ENCODE measurements at regions not wholly inside any gene's neighbourhood (a gene's known extent, or its start where the extent isn't known, plus 50 kb on each side); places are given as distances from the start of the nearest gene placed in this dataset.
A peak's percentile ranks its signal among the peaks of the same experiment; 100 is the strongest.
"Not testable (repeated sequence)": the region's sequence is repeated elsewhere in the genome, so short reads cannot be mapped to it uniquely, and the experiment has no call there.

DNA sequence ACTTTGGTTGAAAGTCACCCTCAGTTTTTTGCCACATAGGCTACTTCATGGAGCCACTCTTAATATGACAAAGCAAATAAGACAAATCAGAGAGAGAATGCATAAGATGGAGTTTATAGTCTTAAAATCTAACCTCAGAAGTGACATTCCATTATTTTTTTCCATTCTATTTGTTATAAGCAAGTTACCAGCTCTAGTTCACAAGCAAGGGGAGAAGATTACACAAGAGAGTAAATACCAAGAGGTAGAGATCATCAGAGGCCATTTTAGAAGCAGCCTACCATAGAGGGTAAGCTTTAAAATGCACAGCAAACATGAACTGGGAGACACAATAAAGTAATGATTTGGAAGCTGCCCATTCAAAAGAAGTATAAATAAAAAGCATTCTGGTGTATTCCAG is 651.3 kb upstream of the MEF2C start:
- no peak for DNase-seq

DNA sequence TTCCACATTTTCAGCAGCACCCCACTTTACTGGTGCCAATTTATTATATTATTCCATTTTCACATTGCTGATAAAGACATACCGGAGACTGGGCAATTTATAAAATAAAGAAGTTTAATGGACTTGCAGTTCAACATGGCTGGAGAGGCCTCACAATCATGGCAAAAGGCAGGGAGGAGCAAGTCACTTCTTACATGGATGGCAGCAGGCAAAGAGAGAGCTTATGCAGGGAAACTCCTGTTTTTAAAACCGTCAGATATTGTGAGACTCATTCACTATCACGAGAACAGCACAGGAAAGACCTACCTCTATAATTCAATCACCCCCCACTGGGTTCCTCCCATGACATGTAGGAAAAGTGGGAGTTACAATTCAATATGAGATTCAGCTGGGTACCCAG is 641.8 kb upstream of the MEF2C start:
- DNase-seq, result no peak

DNA sequence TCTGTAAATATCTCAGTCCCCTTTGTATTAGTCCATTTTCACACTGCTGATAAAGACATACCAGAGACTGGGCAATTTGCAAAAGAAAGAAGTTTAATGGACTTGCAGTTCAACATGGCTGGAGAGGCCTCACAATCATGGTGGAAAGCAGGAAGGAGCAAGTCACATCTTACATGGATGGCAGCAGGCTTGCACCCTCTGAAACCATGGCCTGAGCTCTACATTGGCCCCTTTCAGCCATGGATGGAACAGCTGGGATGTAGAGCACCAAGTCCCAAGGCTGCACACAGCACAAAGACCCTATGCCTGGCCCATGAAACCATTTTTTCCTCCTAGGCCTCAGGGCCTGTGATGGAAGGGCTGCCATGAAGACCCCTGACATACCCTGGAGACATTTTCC is 640.9 kb upstream of the MEF2C start:
- not testable (repeated sequence) for DNase-seq

DNA sequence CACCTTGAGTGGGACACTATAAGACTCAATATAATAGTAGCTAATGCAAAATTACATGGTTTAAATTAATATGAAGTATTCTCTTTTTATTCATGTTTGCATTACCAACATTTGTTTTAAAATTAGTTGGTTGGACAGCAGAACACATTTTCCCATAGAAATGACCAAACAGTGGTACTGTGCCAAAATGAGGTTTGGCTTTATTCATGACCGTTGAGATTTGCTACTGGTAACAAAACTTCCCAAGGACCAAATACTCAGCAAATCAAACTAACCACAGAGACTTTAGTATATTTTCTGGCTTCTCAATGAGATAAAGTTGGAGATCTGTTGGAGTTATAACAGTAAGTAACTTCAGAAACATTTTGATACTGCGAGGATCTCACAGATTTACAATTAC is 637.8 kb upstream of the MEF2C start:
- no peak for DNase-seq

DNA sequence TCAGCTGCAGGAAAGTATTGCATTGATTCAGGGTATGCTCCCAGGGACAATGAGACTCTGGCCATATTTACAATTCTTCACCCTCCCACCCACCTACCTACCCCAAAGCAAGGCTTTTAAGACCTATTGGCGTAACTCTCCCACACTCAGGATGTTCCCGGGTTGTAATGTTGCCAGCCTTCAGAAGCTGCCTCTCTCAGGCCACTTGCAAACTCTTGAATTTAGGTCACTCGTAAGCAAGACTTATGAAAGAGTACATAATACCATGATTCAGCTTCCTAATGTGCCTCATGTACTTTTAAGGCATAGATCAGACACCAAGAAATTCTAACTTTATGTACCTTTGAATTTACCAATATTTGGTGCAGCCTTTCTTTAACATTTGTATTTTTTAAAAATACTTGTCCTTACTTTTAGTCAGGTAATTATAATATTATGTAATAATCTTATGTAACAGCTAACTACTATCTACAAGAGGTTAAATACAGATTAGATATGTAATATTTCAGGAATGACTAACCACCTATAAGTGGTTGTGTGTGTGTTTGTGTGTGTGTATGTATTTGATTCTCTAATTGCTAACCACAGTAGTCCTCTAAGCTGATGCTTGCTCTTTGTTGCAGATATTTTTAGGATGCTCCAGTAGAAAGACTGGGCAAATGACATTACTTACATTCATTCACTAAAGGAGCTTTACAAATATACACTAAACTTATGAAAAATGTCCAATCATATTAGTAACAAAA is 630.5 kb upstream of the MEF2C start:
- no peak for DNase-seq

DNA sequence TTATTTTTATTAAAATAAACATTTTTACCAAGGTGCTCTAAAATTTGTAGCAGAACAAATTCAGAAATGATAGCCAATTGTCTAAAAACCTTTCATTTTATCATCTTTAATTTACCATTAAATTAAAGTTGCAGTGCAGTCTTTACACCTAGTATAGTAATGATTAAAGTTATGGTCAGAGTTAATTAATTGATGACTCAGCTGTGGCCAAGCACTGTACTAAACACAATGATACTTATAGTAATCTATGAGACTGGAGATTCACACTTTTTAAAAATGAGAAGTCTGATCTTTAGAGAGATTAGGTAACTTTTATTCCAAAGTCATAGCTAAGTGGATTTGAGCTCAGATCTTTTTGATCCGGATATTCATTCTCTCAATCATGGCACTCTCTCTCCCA is 621.1 kb upstream of the MEF2C start:
- no peak for DNase-seq

DNA sequence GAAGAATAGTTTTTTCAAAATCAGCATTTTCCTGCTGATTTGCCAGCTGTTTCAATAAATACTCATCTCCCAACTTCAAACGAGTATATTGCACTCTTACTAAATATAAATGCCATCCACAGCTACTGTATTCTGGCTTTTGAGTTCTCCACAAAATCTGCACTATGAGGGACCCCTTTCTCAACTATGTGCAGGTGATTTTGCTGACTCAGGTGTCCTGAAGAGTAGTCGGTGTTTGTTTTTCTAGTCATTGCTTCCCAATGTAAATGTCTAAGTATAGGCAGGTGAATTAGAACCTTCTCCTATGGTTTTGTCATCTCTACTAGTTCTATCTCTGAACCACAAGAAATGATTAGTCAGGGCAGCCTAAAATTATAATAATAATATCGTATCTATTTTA is 616.8 kb upstream of the MEF2C start:
- DNase-seq, result no peak

DNA sequence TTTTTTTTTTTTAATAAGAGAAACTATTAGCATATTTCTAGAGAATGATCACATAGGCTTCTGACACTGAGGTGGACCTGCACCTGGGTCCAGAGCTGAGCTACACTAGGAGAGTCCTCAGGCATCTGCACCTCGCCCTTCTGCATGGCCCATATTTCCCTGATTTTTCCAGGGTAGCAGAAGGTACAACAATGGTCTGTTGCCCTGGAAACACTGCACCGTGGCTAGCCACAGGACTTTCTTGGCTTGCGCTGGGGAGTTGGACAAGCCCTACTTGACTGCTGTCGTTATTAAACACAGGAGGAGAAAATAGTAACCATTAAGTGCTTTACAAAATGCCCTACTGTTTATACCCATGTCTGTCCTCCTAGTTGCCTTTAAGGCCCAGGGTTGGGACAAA is 615.7 kb upstream of the MEF2C start:
- peak; percentile 18 for DNase-seq

DNA sequence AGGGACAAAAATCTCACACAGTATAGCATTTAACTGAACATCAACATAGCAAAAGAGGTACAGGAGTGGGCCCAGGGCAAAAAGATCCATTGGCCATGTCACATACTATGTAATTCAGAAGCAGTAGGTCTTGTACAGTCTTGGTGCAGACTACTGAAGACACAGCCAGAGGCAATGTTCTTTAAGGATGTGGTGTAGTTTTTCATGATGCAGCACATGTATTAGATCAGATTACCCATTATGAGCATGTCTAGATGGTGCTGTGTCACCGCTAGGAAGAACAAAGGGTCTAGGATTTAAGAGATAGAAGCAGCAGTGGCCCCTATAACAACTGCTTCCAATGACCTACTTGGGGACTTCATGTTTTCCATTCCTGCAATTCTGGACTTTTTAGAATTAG is 610.4 kb upstream of the MEF2C start:
- no peak for DNase-seq

DNA sequence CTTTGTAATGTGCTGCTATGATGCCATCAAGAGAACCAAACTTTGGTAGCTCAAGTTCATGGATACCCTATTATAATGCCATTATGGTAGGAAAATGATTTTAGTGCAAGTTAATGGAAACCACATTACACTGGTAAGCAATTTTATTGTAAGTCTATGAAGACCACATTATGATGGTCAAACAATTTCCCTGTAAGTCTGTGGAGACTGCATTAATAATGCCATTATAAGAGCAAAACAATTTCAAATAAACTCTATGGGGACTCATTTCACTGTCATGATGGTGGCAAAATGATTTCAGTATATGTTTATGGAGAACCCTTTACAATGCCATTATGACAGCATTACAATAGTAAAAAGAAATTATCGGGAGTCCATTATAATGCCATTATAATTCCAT is 602.0 kb upstream of the MEF2C start:
- DNase-seq, result no peak

DNA sequence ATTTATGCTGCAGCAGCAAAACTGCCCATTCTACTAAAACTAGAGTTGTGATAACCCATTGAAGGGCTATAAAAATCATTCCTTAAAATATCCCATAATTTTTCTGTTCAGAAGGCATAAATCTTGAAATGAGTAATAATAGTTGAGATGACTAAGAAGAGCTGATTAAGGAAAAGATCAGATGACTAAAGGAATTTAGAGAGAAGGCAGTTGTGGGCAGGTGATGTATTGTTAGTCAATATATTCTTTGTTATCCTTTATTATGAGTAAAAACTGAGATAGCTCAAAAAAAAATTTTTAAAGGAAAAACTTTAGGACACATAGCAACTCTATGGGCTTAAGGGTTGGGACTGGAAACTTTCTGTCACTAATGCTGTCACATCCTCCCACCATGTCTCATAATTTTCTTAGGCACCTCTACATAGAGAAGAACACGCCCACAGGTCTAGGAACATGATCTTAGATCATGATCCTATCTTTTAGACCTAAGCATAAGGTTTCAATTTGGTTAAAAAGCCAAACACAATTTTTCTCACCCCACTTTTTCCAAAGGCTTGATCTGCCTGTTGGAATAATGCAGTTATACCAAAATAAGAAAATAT is 597.5 kb upstream of the MEF2C start:
- no peak for DNase-seq

DNA sequence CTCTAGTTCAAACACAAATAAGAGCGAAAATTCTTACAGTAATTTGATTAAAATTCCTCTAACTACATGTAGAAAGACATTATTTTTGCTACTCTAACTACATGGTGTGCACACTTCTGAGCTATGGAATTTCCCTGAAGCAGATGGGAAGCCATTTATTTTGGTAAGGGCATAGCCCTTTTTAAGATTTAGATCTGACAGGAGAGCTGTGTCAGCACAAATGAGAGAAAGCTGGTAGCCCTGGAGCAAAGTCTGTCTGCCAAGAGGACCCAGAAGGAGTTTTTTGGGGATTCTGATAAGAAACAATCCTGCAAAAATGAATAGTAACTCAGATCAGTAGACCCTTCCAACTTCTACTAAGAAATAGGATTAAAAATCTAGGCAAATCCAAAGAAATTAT is 595.9 kb upstream of the MEF2C start:
- no peak for DNase-seq

DNA sequence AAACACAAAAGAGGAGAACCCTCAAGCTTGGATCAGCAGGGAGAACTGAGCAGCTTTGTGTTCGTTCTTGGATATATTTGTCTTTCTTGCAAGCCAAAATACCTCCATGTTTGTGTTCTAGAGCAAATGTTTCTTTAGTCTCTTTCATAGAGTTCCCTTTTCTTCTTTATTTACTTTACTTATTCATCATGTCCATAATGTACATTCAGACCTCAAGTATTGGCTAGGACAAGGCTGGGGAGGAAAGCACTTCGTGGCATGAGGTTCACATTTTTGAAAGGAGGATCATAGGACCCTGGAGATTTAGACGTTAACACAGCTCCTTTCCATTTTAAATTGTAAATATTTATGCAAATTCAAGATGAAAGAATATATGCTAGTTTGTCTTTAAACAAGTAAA is 590.2 kb upstream of the MEF2C start:
- no peak for DNase-seq

DNA sequence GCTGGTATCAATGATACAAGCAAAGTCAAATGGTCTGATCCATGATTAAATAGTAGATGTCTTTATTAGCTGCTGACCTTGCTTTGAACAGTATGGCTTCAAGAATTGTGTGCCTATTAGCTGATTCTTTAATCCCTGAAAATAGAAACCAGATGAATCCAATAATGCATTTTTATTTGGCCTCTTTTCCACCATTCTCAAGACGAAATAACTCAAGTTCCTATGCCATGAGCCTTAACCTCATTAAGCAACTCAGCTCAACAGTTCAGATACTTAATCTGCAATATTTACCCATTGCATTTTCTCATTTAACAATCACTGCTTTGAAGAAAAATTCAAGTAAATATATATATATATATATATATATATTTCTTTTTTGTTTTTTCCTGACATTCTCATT is 588.6 kb upstream of the MEF2C start:
- DNase-seq, result no peak

DNA sequence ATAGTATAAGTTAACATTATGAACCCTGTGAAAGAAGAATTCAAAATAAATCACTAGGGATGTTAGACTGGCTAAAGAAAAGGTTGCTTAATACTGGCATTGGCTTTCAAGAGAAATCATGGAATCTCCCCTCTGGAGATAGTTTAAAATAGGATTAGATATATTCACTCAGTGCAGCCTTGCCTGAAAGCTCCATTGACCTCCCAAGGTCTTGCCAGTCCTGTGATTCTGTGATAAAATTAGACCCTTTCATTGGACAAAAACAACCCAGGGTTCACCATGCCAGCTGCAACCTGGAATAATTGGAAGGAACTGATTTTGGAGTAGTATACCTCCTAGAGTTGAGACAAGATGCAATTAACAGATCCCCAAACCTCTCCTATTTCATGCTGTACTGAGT is 588.1 kb upstream of the MEF2C start:
- DNase-seq, result no peak

DNA sequence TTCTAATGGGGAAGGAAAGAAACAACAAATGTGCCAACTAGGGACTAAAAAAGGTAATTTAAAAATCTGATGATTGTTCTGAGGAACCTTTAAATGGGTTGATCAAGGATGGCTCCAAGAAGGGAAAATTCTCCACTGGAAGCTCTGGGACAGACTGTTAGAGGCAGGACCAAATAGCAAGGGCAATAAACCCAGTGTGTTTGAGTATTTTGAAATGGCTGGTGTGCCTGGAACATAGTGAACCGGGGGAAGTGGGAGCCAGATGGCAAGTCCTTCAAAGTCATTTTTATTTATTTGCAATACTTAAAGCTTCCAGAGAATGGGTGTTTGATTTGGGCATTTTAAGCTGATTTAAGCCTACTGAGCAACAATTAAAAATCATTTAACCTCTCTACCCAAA is 587.7 kb upstream of the MEF2C start:
- no peak for DNase-seq

DNA sequence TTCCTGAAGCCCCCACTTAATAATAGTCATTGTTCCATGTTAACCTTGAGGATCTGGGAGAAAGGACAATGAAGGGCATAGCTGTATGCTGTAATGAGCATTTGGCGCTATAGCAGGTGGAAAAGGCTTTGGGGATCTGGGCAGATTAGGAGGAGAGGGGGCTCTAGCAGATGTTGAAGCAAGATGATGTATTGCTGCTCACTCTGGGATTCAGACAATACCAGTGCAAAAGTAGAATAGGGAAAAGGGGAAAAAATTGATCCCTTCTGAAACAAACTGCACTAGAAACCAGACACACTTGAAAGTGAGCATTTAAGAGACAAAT is 575.3 kb upstream of the MEF2C start:
- no peak for DNase-seq

DNA sequence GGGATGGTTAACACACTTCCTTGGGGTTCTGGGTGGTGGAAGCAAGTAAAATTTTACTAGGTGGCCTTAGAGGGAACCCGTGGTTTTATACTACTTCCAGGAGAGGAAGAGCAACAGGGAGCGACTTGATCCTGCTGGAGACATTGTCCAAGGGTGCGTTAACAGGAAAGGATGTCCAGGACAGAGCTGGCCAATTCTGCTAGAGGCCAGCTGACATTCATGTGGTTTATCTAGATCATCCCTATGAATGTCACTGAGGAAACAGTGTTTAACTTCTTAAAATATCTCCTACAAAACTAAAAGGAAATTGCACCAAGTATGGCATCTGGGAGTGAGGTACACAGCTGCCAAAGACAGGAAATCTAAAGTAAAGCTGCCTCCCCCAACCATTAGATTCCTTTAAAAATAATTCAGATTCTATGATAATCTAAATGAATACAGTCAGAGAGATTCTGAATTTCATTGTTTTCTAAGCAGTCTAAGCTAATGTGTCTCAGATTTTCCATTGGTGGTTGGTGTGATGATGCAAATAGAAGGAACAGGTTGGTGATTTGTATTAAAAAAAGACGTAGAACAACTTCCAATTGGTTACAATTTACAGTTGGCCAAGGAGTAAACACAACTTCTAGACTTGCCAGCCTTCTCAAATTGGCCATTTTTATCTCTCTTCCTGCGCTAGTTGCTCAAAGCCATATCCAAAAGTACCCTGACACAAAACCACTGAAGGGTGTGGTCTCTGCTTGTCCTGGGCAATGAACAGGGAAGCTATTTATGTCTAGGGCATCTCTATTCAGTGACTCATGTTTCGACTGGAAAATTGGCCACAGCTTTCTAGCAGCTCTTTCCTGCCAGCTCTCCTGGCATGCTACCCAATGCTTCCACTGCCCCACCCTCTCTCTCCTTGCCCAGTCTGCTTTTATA is 574.7 kb upstream of the MEF2C start:
- peak; percentile 81 for DNase-seq

DNA sequence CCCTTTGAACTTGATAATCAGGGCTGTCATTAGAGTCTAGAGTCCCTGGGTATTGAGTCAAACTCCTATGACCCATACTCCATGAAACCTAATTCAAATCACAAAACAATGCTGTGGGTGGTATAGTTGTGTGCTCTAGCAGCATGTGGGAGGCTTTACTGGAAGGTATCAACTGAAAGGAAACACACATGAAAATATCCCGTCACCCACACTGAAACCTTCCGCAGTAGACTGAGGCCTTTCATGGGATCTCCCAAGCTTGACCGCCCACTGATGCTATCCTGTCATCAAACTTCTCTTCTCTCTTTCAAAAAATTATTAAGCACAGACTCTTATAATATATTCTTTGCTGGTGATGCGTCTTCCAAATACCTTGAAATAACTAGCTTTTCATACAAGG is 569.1 kb upstream of the MEF2C start:
- no peak for DNase-seq

DNA sequence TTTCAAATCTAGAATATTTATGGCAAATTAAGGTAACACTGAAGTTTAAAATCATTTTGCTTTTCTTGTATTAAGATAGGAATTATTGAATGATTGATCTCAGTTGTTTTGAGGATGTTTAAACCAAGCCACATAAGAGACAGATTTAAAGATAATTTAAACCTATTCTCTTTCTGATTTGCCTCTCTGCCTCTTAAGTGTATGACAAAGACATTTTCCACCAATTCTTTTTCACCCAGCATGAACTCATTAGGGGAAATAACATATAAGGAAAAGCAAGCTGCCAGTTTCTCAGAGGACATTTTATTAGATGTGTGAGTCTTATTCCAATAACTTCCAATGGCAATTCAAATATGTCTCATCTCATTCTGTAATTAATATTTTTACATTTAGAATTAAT is 568.3 kb upstream of the MEF2C start:
- DNase-seq, result no peak

DNA sequence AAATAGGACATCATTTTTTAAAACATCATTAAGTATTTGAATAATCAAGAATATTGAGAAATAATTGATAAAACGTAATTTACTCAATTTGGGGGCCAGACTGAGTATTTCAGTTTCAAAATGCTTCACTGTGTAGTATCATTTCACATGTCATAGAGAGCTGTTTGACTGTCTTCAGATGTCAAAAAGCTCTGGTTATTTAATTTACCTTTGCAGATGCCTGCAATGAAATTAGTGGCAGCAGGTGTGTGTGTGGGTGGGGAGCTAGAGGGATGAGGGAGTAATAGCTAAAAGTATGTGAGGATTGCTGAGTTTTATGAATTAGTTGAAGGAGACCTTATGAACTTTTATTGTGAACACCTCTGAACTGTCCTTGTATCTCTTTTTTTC is 567.2 kb upstream of the MEF2C start:
- DNase-seq, result no peak

DNA sequence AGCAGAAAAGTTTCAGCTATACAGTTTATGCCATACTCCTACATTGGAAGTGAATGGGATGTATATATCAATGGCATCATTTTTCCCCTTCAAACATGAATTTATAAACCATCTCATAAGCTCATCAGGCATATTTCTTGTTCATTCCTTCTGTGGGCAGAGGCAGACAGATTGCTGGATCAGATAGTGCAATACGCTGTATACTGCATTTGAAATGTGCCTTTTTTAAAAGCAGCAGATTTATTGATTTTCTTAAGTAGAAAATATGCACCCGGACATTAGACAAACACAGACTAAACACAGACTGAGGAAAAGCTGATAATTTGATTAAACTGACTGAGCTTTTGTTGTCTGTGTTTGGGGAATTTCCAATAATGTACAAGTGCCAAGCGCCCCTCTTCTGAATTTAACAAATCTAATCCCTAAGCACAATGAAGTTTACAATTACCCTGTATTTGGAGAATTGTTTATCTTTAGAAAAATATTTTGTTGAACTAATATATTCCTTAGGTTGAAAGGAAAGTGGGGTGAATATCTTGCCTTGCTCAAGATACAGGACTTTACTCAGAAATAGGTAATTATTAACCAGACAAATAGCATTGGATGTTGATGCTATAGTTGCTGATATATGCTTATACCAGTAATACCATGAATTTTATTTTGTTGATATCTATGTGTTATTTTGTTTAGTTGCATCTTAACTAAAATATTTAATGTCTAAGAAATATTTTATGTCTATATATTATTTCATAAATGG is 566.6 kb upstream of the MEF2C start:
- no peak for DNase-seq

DNA sequence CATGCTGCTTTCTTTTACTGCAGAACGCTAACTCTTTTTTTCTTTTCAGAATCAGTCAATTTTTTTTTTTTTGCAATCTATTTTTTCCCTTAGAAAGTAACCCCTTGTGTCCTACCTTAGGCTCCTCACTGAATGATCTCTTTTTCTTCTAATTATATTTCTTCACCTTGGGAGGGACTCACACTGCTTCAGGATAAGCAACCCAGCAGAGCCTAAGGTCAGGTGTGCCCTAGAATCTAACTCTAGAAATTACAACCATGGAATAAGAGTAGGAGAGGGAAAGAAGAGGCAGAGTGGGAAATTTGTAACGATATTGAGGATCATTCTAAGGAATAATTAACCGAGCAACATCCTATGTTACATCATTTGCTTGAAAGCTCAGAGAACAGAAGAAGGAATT is 564.0 kb upstream of the MEF2C start:
- DNase-seq, result no peak
